Stimulated activated CD4-positive, alpha-beta T cell treated with anti-CD3 and anti-CD28 coated beads, Interleukin-12 subunit alpha, Interleukin-12 subunit beta, amount 100 ng/mL, for 4 hours (primary cell): ENCODE measurements at regions not wholly inside any gene's neighbourhood (a gene's known extent, or its start where the extent isn't known, plus 50 kb on each side); places are given as distances from the start of the nearest gene placed in this dataset.

Source experiments
- DNase-seq: peaks from one replicate; pipeline ENCODE4 v3.0.0-alpha.2; 2020

GRCh38 chr11:112882494-112883381, 78.5 kb upstream of the NCAM1 start:
- no peak for DNase-seq

- DNase-seq, result no peak
Measured at GRCh38 chr11:112884012-112884767, 77.0 kb upstream of the NCAM1 start.

- no peak for DNase-seq
Measured at GRCh38 chr11:112885744-112886433, 75.3 kb upstream of the NCAM1 start.

GRCh38 chr11:112886434-112887370, 74.5 kb upstream of the NCAM1 start:
- DNase-seq, result no peak

- no peak for DNase-seq
Measured at GRCh38 chr11:112889446-112889845, 71.8 kb upstream of the NCAM1 start.

- no peak for DNase-seq
Measured at GRCh38 chr11:112899235-112900006, 61.8 kb upstream of the NCAM1 start.

GRCh38 chr11:112901924-112902323, 59.3 kb upstream of the NCAM1 start:
- no peak for DNase-seq

- DNase-seq, result no peak
Measured at GRCh38 chr11:112902361-112903011, 58.7 kb upstream of the NCAM1 start.

GRCh38 chr11:112903340-112903739, 57.9 kb upstream of the NCAM1 start:
- no peak for DNase-seq

- no peak for DNase-seq
Measured at GRCh38 chr11:112911124-112911523, 50.1 kb upstream of the NCAM1 start.
